CD8-positive, alpha-beta memory T cell (primary cell): ENCODE measurements at regions not wholly inside any gene's neighbourhood (a gene's known extent, or its start where the extent isn't known, plus 50 kb on each side); places are given as distances from the start of the nearest gene placed in this dataset.
"Not testable (repeated sequence)": the region's sequence is repeated elsewhere in the genome, so short reads cannot be mapped to it uniquely, and the experiment has no call there.

ENCODE experiments used
- CTCF ChIA-PET: fragments of 350-600 bp; sonication (Branson Sonifier 250); formaldehyde crosslinking; loops from one replicate; lab custom pipeline; 2021; ENCODE audit warnings: antibody characterized with exemption; lab: Charles Lee
- POLR2A ChIA-PET: fragments of 350-600 bp; sonication (Branson Sonifier 250); formaldehyde crosslinking; loops from one replicate; lab custom pipeline; 2021; ENCODE audit warnings: antibody characterized with exemption; lab: Charles Lee
- DNase-seq, 5 donors: peaks; one replicate each; pipeline versions ENCODE4 v3.0.0 to v3.0.0-alpha.2; 2020 to 2022; ENCODE audit warnings: mixed read lengths in 1 of 5
- H3K27ac ChIP-seq: one replicate; pipeline ENCODE4 v1.7.0; 2013; ENCODE audit warnings: low read depth, mild to moderate bottlenecking, low read length, moderate library complexity
- H3K27me3 ChIP-seq: 2 replicates; pipeline ENCODE4 v1.7.0; 2013; ENCODE audit warnings: low read length, mild to moderate bottlenecking; ENCODE audit not compliant: insufficient read depth, poor library complexity, severe bottlenecking
- H3K36me3 ChIP-seq: 2 replicates; pipeline ENCODE4 v1.7.0; 2013; ENCODE audit warnings: mild to moderate bottlenecking, low read length, moderate library complexity; ENCODE audit not compliant: insufficient read depth
- H3K4me1 ChIP-seq: 2 replicates; pipeline ENCODE4 v1.7.0; 2013; ENCODE audit warnings: mild to moderate bottlenecking, low read length, moderate library complexity; ENCODE audit not compliant: insufficient read depth
- H3K4me3 ChIP-seq: 2 replicates; pipeline ENCODE4 v1.7.0; 2013; ENCODE audit warnings: mild to moderate bottlenecking, low read length
- H3K9me3 ChIP-seq: 2 replicates; pipeline ENCODE4 v1.7.0; 2013; ENCODE audit warnings: mild to moderate bottlenecking, low read length
- H3K27ac Mint-ChIP-seq, 8 donors: one replicate each; pipeline ENCODE4 v1.8.0; 2020 to 2021; ENCODE audit warnings: mixed read lengths in 8 of 8, mild to moderate bottlenecking in 6 of 8, inconsistent platforms in 3 of 8, moderate library complexity in 3 of 8
- H3K27me3 Mint-ChIP-seq, 2 donors: one replicate each; pipeline ENCODE4 v1.8.0; 2020 to 2021; ENCODE audit warnings: mixed read lengths in 2 of 2, mild to moderate bottlenecking in 1 of 2, moderate library complexity in 1 of 2
- H3K36me3 Mint-ChIP-seq, 3 donors: one replicate each; pipeline ENCODE4 v1.8.0; 2020 to 2021; ENCODE audit warnings: mixed read lengths in 3 of 3, inconsistent platforms in 1 of 3, mild to moderate bottlenecking in 1 of 3
- H3K4me1 Mint-ChIP-seq, 3 donors: one replicate each; pipeline ENCODE4 v1.8.0; 2020 to 2021; ENCODE audit warnings: mixed read lengths in 3 of 3, inconsistent platforms in 1 of 3, mild to moderate bottlenecking in 1 of 3
- H3K4me3 Mint-ChIP-seq, 7 donors: one replicate each; pipeline ENCODE4 v1.8.0; 2020 to 2021; ENCODE audit warnings: mixed read lengths in 7 of 7, mild to moderate bottlenecking in 6 of 7, moderate library complexity in 4 of 7, inconsistent platforms in 2 of 7
- H3K9me3 Mint-ChIP-seq, 5 donors: one replicate each; pipeline ENCODE4 v1.8.0; 2020 to 2022; ENCODE audit warnings: mixed read lengths in 5 of 5, mild to moderate bottlenecking in 3 of 5, moderate library complexity in 2 of 5, inconsistent platforms in 1 of 5

DNA sequence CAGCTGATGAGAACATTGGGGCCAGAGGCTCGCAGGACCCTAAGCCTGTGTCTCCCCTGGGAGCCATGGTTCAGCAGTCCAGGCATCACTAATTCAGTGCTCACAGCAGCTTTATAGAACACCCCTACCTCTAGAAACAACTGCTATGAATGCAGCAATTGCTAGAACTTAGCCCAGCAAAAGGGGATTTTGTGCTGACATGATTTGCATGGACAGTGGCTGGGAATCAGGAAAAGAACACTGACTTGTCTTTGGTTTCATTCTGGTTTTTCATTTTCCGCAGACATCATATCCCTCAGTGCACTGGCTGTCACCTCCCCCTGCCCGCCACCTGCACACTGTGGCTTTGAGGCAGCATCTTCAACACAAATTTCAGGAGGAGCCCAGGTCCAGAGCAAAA lies 3964.9 kb upstream of the TPTE start:
- H3K4me1 Mint-ChIP-seq, H3K27ac ChIP-seq, H3K27ac Mint-ChIP-seq, H3K9me3 ChIP-seq, H3K27me3 Mint-ChIP-seq, H3K9me3 Mint-ChIP-seq, DNase-seq, H3K36me3 ChIP-seq, H3K4me3 ChIP-seq, H3K4me1 ChIP-seq, POLR2A ChIA-PET, H3K4me3 Mint-ChIP-seq, H3K27me3 ChIP-seq, H3K36me3 Mint-ChIP-seq, CTCF ChIA-PET: not testable (repeated sequence)

DNA sequence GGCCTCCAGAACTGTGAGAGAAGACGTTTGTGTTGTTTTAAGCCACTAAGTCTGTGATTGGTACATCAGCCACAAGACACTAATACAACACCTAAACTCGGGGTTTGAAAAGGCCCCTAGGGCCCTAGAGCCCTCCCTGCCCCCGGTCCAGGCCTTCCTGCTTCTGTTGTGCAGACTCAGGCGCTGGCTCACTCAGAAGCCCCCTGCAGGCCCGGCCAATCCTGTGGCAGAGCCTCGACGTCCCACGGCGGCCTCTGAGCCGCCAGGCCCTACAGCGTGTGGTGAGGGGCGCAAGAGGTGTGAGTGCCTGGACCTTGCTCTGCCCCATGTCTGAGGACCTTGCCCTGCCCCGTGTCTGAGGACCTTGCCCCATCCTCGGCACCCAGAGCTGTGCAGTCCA lies 3964.0 kb upstream of the TPTE start:
- H3K36me3 ChIP-seq, H3K27ac ChIP-seq, H3K4me1 ChIP-seq, H3K4me1 Mint-ChIP-seq, H3K4me3 ChIP-seq, CTCF ChIA-PET, H3K27ac Mint-ChIP-seq, POLR2A ChIA-PET, H3K4me3 Mint-ChIP-seq, H3K9me3 Mint-ChIP-seq, H3K36me3 Mint-ChIP-seq, H3K27me3 Mint-ChIP-seq, H3K9me3 ChIP-seq, H3K27me3 ChIP-seq, DNase-seq: not testable (repeated sequence)

GRCh38 chr21:6561168-6561567 lies 3960.2 kb upstream of the TPTE start:
- H3K36me3 ChIP-seq, H3K4me3 ChIP-seq, DNase-seq, CTCF ChIA-PET, POLR2A ChIA-PET, H3K4me1 ChIP-seq, H3K27me3 ChIP-seq, H3K4me1 Mint-ChIP-seq, H3K27ac Mint-ChIP-seq, H3K36me3 Mint-ChIP-seq, H3K27ac ChIP-seq, H3K27me3 Mint-ChIP-seq, H3K4me3 Mint-ChIP-seq, H3K9me3 Mint-ChIP-seq, H3K9me3 ChIP-seq: not testable (repeated sequence)

DNA sequence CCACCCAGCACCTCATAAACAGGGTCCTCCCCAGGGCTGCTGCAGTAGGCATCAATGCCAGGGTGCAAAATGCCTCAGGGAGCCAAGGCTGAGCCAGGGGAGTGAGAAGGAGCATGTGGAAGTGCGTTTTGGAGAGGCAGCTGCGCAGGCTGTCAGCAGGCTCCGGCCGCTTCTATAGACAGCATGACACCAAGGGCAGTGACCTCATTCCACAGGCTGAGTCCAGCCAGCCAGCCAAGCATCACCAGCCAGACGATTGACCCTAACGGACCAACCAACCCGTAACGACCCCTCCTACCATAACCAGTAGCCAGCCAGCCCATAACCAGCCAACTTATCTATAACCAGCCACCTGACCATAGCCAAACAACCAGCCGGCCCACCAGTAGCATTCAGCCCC lies 3959.8 kb upstream of the TPTE start:
- H3K27me3 ChIP-seq, H3K9me3 Mint-ChIP-seq, CTCF ChIA-PET, H3K36me3 Mint-ChIP-seq, H3K27me3 Mint-ChIP-seq, H3K4me3 Mint-ChIP-seq, POLR2A ChIA-PET, H3K27ac Mint-ChIP-seq, H3K4me1 ChIP-seq, DNase-seq, H3K27ac ChIP-seq, H3K36me3 ChIP-seq, H3K4me1 Mint-ChIP-seq, H3K4me3 ChIP-seq, H3K9me3 ChIP-seq: not testable (repeated sequence)

GRCh38 chr21:6564543-6565166 lies 3956.7 kb upstream of the TPTE start:
- DNase-seq, H3K4me3 ChIP-seq, H3K9me3 Mint-ChIP-seq, H3K36me3 ChIP-seq, H3K4me1 Mint-ChIP-seq, H3K27ac ChIP-seq, H3K9me3 ChIP-seq, CTCF ChIA-PET, H3K27me3 ChIP-seq, POLR2A ChIA-PET, H3K27me3 Mint-ChIP-seq, H3K36me3 Mint-ChIP-seq, H3K4me3 Mint-ChIP-seq, H3K4me1 ChIP-seq: not testable (repeated sequence)
- peak overlapping the region in 1 of 8 donors; percentile 70 for H3K27ac Mint-ChIP-seq

DNA sequence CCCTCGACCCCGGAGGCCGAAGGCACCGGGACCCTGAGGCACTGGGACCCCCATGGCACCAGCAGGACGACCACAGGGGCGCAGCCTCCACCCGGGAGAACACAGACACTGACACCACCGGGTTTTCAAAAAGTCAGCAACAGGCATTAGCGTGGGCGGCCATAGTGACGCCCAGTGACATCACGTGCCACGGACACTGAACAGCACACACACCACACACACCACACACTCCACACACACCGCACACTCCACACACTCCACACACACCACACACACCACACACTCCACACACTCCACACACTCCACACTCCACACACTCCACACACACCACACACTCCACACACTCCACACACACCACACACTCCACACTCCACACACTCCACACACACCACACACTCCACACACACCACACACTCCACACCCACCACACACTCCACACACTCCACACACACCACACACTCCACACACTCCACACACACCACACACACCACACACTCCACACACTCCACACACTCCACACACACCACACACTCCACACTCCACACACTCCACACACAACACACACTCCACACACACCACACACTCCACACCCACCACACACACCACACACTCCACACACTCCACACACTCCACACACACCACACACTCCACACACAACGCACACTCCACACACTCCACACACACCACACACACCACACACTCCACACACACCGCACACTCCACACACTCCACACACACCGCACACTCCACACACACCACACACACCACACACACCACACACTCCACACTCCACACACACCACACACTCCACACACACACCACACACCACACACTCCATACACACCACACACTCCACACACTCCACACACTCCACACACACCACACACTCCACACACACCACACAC lies 3955.9 kb upstream of the TPTE start:
- H3K4me1 ChIP-seq, H3K9me3 ChIP-seq, H3K27ac ChIP-seq, H3K4me1 Mint-ChIP-seq, H3K27me3 Mint-ChIP-seq, H3K27me3 ChIP-seq, H3K36me3 ChIP-seq, H3K36me3 Mint-ChIP-seq, POLR2A ChIA-PET, H3K9me3 Mint-ChIP-seq, H3K4me3 ChIP-seq, CTCF ChIA-PET: not testable (repeated sequence)
- peak overlapping the region in 4 of 8 donors; percentile 61 to 77 (median 72) for H3K27ac Mint-ChIP-seq
- peak overlapping the region in 4 of 7 donors; percentile 52 to 77 (median 60) for H3K4me3 Mint-ChIP-seq
- DNase-seq: peak in 4 of 5 donors; percentile 3 to 54 (median 30)

DNA sequence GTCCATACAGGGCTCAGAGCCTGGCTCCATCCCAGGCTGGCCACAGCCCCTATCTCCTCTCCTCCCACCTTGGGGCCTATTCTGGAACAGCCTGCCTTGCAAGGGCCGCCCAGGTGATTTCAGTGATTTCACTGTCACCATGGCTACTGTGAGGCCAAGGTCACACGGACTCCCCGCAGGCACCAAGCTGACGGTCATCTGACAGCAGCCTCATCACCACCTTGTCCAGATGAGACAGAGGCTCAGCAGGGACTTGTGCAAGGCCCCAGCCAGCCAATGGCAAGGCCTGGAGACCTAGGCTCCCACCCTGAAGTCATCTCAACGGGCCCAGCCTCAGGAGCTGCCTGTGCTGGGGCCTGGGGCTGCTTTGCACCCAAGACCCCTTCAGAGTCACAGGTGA lies 3953.8 kb upstream of the TPTE start:
- H3K4me1 ChIP-seq, H3K4me1 Mint-ChIP-seq, H3K9me3 Mint-ChIP-seq, DNase-seq, POLR2A ChIA-PET, H3K4me3 ChIP-seq, H3K27me3 Mint-ChIP-seq, H3K36me3 Mint-ChIP-seq, CTCF ChIA-PET, H3K27ac Mint-ChIP-seq, H3K27ac ChIP-seq, H3K4me3 Mint-ChIP-seq, H3K36me3 ChIP-seq, H3K9me3 ChIP-seq, H3K27me3 ChIP-seq: not testable (repeated sequence)

DNA sequence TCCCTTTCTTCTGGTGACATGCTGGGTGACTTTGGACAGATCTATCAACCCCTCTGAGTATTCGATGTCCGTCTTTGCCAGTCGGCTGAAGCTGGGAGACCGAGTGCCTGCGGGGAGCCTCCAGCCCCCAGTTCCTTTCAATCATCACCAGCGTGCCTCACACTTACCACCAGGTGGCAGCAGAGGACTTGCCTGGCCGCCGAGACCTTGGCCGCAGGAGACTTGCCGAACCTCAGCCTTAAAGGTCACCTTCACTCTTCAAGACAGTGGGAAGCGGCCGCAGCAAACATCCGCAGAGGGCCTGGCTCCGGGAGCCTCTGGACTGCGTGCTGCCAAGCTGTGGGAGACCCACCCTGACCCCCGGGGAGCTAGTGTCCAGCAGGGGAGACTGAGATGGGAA lies 3952.2 kb upstream of the TPTE start:
- CTCF ChIA-PET, H3K4me3 Mint-ChIP-seq: not testable (repeated sequence)

More for the DNA sequence above, 3952.2 kb upstream of the TPTE start:
- H3K36me3 Mint-ChIP-seq, H3K9me3 ChIP-seq, H3K4me1 Mint-ChIP-seq, H3K9me3 Mint-ChIP-seq, H3K27ac ChIP-seq, H3K4me3 ChIP-seq, H3K27me3 ChIP-seq, DNase-seq, H3K4me1 ChIP-seq, H3K27me3 Mint-ChIP-seq, H3K27ac Mint-ChIP-seq, H3K36me3 ChIP-seq, POLR2A ChIA-PET: not testable (repeated sequence)
